HG02840 (cell line): ENCODE measurements at regions not wholly inside any gene's neighbourhood (a gene's known extent, or its start where the extent isn't known, plus 50 kb on each side); places are given as distances from the start of the nearest gene placed in this dataset.

Experiments used
- ATAC-seq: cut with Tn5 transposase; IDR thresholded peaks from one replicate; pipeline ENCODE4 v1.9.1; 2021; ENCODE audit warnings: mild to moderate bottlenecking, moderate library complexity, moderate number of reproducible peaks; ENCODE audit not compliant: unreplicated experiment, low FRiP score

GRCh38 chr15:39304931-39305728 is 275.7 kb upstream of the THBS1 start:
- ATAC-seq: no peak

- no peak for ATAC-seq
These were observed 270.2 kb upstream of the THBS1 start for GRCh38 chr15:39310633-39311032.

GRCh38 chr15:39312984-39313383 is 267.9 kb upstream of the THBS1 start:
- ATAC-seq: no peak

GRCh38 chr15:39313467-39313866 is 267.4 kb upstream of the THBS1 start:
- ATAC-seq: no peak

- no peak for ATAC-seq
These were observed 267.0 kb upstream of the THBS1 start for GRCh38 chr15:39313881-39314280.

GRCh38 chr15:39315206-39315850 is 265.6 kb upstream of the THBS1 start:
- ATAC-seq: no peak

- ATAC-seq: no peak
These were observed 263.7 kb upstream of the THBS1 start for GRCh38 chr15:39317225-39317624.

GRCh38 chr15:39318231-39318630 is 262.6 kb upstream of the THBS1 start:
- no peak for ATAC-seq

GRCh38 chr15:39320355-39320754 is 260.5 kb upstream of the THBS1 start:
- no peak for ATAC-seq

GRCh38 chr15:39320886-39321285 is 260.0 kb upstream of the THBS1 start:
- ATAC-seq: no peak

GRCh38 chr15:39321977-39322376 is 258.9 kb upstream of the THBS1 start:
- ATAC-seq: no peak

GRCh38 chr15:39323157-39323556 is 257.7 kb upstream of the THBS1 start:
- no peak for ATAC-seq

GRCh38 chr15:39323706-39324105 is 257.2 kb upstream of the THBS1 start:
- no peak for ATAC-seq

GRCh38 chr15:39326306-39326975 is 254.4 kb upstream of the THBS1 start:
- ATAC-seq: no peak

- no peak for ATAC-seq
These were observed 253.7 kb upstream of the THBS1 start for GRCh38 chr15:39327005-39327730.

GRCh38 chr15:39330061-39330460 is 250.8 kb upstream of the THBS1 start:
- no peak for ATAC-seq

- ATAC-seq: no peak
These were observed 249.3 kb upstream of the THBS1 start for GRCh38 chr15:39331584-39331983.

- ATAC-seq: no peak
These were observed 248.0 kb upstream of the THBS1 start for GRCh38 chr15:39332846-39333245.

- ATAC-seq: no peak
These were observed 247.5 kb upstream of the THBS1 start for GRCh38 chr15:39333393-39333792.

GRCh38 chr15:39333896-39334295 is 247.0 kb upstream of the THBS1 start:
- ATAC-seq: no peak

- ATAC-seq: no peak
These were observed 244.0 kb upstream of the THBS1 start for GRCh38 chr15:39336926-39337325.
